ENCODE measurements at regions not wholly inside any gene's neighbourhood (a gene's known extent, or its start where the extent isn't known, plus 50 kb on each side); places are given as distances from the start of the nearest gene placed in this dataset.

- no peak overlapping the region for H3K4me3 ChIP-seq (ENCODE audit: low read depth, low read length)
- in situ Hi-C loops (cut with HindIII; ENCODE audit: low sequenced_read_pairs): no loop called here
- TF ChIP-seq, protein P1, sequence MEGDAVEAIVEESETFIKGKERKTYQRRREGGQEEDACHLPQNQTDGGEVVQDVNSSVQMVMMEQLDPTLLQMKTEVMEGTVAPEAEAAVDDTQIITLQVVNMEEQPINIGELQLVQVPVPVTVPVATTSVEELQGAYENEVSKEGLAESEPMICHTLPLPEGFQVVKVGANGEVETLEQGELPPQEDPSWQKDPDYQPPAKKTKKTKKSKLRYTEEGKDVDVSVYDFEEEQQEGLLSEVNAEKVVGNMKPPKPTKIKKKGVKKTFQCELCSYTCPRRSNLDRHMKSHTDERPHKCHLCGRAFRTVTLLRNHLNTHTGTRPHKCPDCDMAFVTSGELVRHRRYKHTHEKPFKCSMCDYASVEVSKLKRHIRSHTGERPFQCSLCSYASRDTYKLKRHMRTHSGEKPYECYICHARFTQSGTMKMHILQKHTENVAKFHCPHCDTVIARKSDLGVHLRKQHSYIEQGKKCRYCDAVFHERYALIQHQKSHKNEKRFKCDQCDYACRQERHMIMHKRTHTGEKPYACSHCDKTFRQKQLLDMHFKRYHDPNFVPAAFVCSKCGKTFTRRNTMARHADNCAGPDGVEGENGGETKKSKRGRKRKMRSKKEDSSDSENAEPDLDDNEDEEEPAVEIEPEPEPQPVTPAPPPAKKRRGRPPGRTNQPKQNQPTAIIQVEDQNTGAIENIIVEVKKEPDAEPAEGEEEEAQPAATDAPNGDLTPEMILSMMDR (IDR thresholded peaks at IDR 0.05; ENCODE audit: low read depth, low read length): no peak
- DNase-seq (ENCODE audit: low read depth, low spot score): no peak
These were observed 230.7 kb downstream of the ENGASE start for GRCh38 chr17:79305376-79305767.

DNA sequence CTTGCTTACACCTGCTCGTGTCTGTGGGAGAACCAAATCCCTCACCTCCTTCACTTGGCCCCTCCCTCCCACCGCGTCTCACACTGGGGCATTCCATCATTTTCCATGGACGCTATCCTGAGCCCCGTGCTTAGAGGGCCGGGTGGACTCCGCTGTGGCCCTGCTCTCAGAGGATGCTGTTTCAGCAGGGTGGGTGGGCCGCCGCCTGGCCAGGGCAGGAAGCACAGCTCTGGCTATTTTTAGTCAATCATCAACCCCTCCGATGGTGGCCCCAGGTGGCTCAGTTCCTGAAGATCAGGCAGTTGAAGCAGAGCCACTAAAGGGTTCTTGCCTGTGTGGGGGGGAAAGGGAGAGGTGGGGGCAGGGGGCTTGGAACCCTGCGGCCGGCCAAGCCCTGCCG lies 230.3 kb downstream of the ENGASE start:
- TF ChIP-seq, protein P1 (IDR thresholded peaks at IDR 0.05; ENCODE audit: low read depth, low read length): no peak
- no peak for DNase-seq (ENCODE audit: low read depth, low spot score)
- in situ Hi-C loops (cut with HindIII; ENCODE audit: low sequenced_read_pairs): no loop called here
- H3K4me3 ChIP-seq (ENCODE audit: low read depth, low read length): no peak overlapping the region

DNA sequence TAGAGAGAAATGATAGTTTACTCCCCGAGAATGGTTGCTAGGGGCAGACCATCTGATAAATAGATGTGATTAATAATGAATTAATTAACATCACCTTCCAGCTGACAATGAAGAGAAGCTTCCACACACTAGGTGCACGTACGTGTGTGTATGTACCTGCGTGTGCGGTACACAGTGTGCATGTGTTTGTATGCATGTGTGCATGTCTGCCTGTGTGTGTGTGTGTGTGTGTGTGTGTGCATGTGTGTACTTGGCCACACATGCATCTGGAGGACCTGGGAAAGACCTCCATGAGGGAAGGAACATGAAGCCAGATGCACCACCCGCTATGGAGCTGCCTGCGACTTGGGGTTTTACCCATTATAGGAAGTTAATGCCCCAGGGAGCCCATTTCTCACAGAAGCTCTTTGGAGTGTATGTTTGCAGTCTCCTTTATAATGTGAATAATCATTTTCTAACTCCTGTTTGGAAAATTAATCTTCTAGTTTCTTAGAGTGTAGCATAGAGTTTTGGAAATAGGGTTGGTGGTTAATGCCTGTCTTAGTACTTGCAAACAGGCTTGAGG lies 229.1 kb downstream of the ENGASE start:
- no peak for DNase-seq (ENCODE audit: low read depth, low spot score)
- in situ Hi-C loops (cut with HindIII; ENCODE audit: low sequenced_read_pairs): no loop called here
- no peak overlapping the region for H3K4me3 ChIP-seq (ENCODE audit: low read depth, low read length)
- TF ChIP-seq, protein P1 (IDR thresholded peaks at IDR 0.05; ENCODE audit: low read depth, low read length): no peak

- in situ Hi-C loops (cut with HindIII; ENCODE audit: low sequenced_read_pairs): no loop called here
- TF ChIP-seq, protein P1 (IDR thresholded peaks at IDR 0.05; ENCODE audit: low read depth, low read length): no peak
- H3K4me3 ChIP-seq (ENCODE audit: low read depth, low read length): no peak overlapping the region
- DNase-seq (ENCODE audit: low read depth, low spot score): no peak
These were observed 226.8 kb downstream of the ENGASE start for GRCh38 chr17:79301469-79301868.

- no peak overlapping the region for H3K4me3 ChIP-seq (ENCODE audit: low read depth, low read length)
- no peak for DNase-seq (ENCODE audit: low read depth, low spot score)
- in situ Hi-C loops (cut with HindIII; ENCODE audit: low sequenced_read_pairs): no loop called here
- TF ChIP-seq, protein P1 (IDR thresholded peaks at IDR 0.05; ENCODE audit: low read depth, low read length): no peak
These were observed 224.7 kb downstream of the ENGASE start for GRCh38 chr17:79299349-79299748.

DNA sequence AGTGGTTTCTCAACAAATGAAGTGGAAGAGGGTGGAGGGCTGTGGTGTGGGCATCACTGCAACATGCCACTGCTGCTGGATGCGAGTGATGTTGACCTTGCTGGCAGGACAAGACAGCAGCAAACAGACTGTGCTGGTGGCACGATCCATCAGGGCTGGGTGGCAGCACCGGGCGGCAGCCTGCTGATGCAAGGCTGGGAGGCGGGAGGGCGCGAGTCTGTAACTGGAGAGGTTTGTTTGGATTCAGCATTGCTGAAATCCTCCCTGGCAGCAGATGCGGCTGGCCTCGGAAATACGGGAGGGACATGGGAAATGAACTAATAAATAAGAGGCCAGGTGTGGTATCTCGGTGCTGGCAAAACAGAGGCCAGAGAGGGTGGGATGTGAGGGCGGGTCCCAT lies 224.2 kb downstream of the ENGASE start:
- DNase-seq (ENCODE audit: low read depth, low spot score): no peak
- in situ Hi-C loops (cut with HindIII; ENCODE audit: low sequenced_read_pairs): no loop called here
- TF ChIP-seq, protein P1 (IDR thresholded peaks at IDR 0.05; ENCODE audit: low read depth, low read length): no peak
- H3K4me3 ChIP-seq (ENCODE audit: low read depth, low read length): no peak overlapping the region

- in situ Hi-C loops (cut with HindIII; ENCODE audit: low sequenced_read_pairs): no loop called here
- TF ChIP-seq, protein P1 (IDR thresholded peaks at IDR 0.05; ENCODE audit: low read depth, low read length): no peak
- no peak overlapping the region for H3K4me3 ChIP-seq (ENCODE audit: low read depth, low read length)
- DNase-seq (ENCODE audit: low read depth, low spot score): no peak
These were observed 221.6 kb downstream of the ENGASE start for GRCh38 chr17:79296243-79296642.
